ENCODE measurements at regions not wholly inside any gene's neighbourhood (a gene's known extent, or its start where the extent isn't known, plus 50 kb on each side); places are given as distances from the start of the nearest gene placed in this dataset.
"Not testable (repeated sequence)": the region's sequence is repeated elsewhere in the genome, so short reads cannot be mapped to it uniquely, and the experiment has no call there.

DNA sequence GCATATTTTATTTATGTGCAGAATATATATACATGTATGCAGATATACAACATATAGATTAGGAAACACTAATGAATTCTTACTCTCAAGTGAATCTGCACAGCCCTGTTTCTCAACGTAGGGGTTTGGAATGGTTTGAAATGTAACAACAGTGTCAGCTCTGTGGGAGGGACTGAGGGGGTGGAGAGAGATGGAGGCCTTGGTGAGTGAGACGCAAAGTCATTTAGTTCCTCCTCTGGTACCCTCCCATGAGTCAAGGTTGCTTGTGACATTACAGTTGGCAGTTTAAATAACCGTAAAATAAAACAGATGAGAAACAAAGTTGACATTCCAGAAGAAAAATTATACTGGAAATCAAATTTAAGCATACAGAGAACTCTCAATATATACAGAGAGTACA, 313.0 kb upstream of the PRKD1 start:
- Histone ChIP-seq H3K9ac (ENCODE audit: low read depth, low read length) (no peak overlapping the region), H3K27ac (ENCODE audit: low read depth, low read length) (no peak overlapping the region), H3K9me3 (ENCODE audit: insufficient read depth, low read depth, low read length) (no peaks in the 10 kb centered on the region), H3K4me3 (ENCODE audit: low read length) (no peak overlapping the region), H3K27me3 (ENCODE audit: insufficient read depth, low read length) (no peaks in the 10 kb centered on the region), H3K4me1 (ENCODE audit: insufficient read depth, low read length) (peaks cover 7% of the 10 kb centered on the region), H3K36me3 (ENCODE audit: insufficient read depth, low read length) (no peaks in the 10 kb centered on the region)
- WGBS, result 47% methylated on average over 2 of the region's 3 CpGs

GRCh38 chr14:30242744-30243143, 315.1 kb upstream of the PRKD1 start:
- Histone ChIP-seq H3K27ac (ENCODE audit: low read depth, low read length) (no peak overlapping the region), H3K9me3 (ENCODE audit: insufficient read depth, low read depth, low read length) (no peaks in the 10 kb centered on the region), H3K4me3 (ENCODE audit: low read length) (no peak overlapping the region), H3K27me3 (ENCODE audit: insufficient read depth, low read length) (no peaks in the 10 kb centered on the region), H3K36me3 (ENCODE audit: insufficient read depth, low read length) (no peaks in the 10 kb centered on the region), H3K9ac (ENCODE audit: low read depth, low read length) (no peak overlapping the region), H3K4me1 (ENCODE audit: insufficient read depth, low read length) (peaks cover 7% of the 10 kb centered on the region)
- 75% methylated on average over 2 of the region's 2 CpGs for WGBS

GRCh38 chr14:30243207-30243606, 315.6 kb upstream of the PRKD1 start:
- WGBS, result 100% methylated on average over 1 of the region's 1 CpG

GRCh38 chr14:30243805-30244204, 315.2 kb upstream of the G2E3 start:
- Histone ChIP-seq H3K9ac (ENCODE audit: low read depth, low read length) (no peak overlapping the region), H3K4me3 (ENCODE audit: low read length) (no peak overlapping the region), H3K4me1 (ENCODE audit: insufficient read depth, low read length) (peaks cover 7% of the 10 kb centered on the region), H3K36me3 (ENCODE audit: insufficient read depth, low read length) (no peaks in the 10 kb centered on the region), H3K27me3 (ENCODE audit: insufficient read depth, low read length) (no peaks in the 10 kb centered on the region), H3K9me3 (ENCODE audit: insufficient read depth, low read depth, low read length) (no peaks in the 10 kb centered on the region), H3K27ac (ENCODE audit: low read depth, low read length) (no peak overlapping the region)
- 2% methylated on average over 1 of the region's 1 CpG for WGBS

More at GRCh38 chr14:30243207-30243606, 315.6 kb upstream of the PRKD1 start:
- H3K4me1 ChIP-seq (ENCODE audit: insufficient read depth, low read length), result peaks cover 7% of the 10 kb centered on the region
- H3K27me3 ChIP-seq (ENCODE audit: insufficient read depth, low read length), result no peaks in the 10 kb centered on the region
- no peaks in the 10 kb centered on the region for H3K9me3 ChIP-seq (ENCODE audit: insufficient read depth, low read depth, low read length)
- no peak overlapping the region for H3K27ac ChIP-seq (ENCODE audit: low read depth, low read length)
- H3K9ac ChIP-seq (ENCODE audit: low read depth, low read length), result no peak overlapping the region
- H3K36me3 ChIP-seq (ENCODE audit: insufficient read depth, low read length), result no peaks in the 10 kb centered on the region
- H3K4me3 ChIP-seq (ENCODE audit: low read length), result no peak overlapping the region

DNA sequence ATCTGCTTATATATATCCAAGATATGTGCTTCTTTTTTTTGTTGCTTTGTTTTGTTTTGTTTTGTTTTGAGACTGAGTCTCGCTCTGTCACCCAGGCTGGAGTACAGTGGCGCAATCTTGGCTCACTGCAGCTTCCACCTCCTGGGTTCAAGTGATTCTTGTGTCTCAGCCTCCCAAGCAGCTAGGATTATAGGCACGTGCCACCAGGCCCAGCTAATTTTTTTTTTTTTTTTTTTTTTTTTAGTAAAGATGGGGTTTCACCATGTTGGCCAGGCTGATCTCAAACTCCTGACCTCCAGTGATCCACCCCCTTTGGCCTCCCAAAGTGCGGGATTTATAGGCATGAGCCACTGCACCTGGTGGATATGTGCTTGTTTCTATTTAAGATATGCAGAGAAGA, 314.6 kb upstream of the G2E3 start:
- H3K27ac ChIP-seq (ENCODE audit: low read depth, low read length); H3K27me3 ChIP-seq (ENCODE audit: insufficient read depth, low read length); H3K4me1 ChIP-seq (ENCODE audit: insufficient read depth, low read length); H3K9me3 ChIP-seq (ENCODE audit: insufficient read depth, low read depth, low read length); H3K9ac ChIP-seq (ENCODE audit: low read depth, low read length); H3K36me3 ChIP-seq (ENCODE audit: insufficient read depth, low read length); H3K4me3 ChIP-seq (ENCODE audit: low read length): not testable (repeated sequence)
- 97% methylated on average over 3 of the region's 4 CpGs for WGBS

- H3K27ac ChIP-seq (ENCODE audit: low read depth, low read length), result no peak overlapping the region
- H3K27me3 ChIP-seq (ENCODE audit: insufficient read depth, low read length), result no peaks in the 10 kb centered on the region
- no peak overlapping the region for H3K9ac ChIP-seq (ENCODE audit: low read depth, low read length)
- H3K36me3 ChIP-seq (ENCODE audit: insufficient read depth, low read length), result no peaks in the 10 kb centered on the region
- peaks cover 9% of the 10 kb centered on the region; the same call in 1 of the 2 replicates for H3K4me1 ChIP-seq (ENCODE audit: insufficient read depth, low read length)
- peaks cover under 1% of the 10 kb centered on the region; the same call in 1 of the 2 replicates for H3K9me3 ChIP-seq (ENCODE audit: insufficient read depth, low read depth, low read length)
- no peak overlapping the region for H3K4me3 ChIP-seq (ENCODE audit: low read length)
Measured at GRCh38 chr14:30251017-30251416, 307.9 kb upstream of the G2E3 start.

DNA sequence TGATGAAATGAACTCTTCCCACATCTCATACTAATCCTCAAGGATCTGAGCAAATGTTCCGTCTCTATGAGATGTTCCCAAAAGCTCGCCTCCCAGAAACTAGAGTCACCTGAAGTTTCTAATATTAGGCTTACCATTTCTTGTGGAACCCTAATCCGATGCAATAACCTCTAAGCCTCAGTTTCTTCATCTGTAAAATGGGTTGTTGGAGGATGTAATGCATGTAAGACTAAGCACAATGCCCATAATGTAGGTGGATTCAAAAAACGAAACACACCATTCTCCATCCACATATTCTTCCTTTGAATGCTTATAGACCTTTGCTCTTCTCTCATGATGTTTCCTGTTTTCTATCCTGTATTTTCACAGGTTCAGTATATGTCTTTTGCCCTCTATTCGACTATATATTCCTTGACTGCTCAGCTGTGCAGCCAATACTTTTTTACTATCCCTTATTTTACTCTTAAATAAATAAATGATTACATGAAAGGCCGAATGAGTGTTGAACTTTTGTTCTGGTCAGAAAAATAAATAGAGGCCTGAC, 307.3 kb upstream of the G2E3 start:
- WGBS, result 94% methylated on average over 5 of the region's 6 CpGs
- H3K9me3 ChIP-seq (ENCODE audit: insufficient read depth, low read depth, low read length), result peaks cover 2% of the 10 kb centered on the region; the same call in 1 of the 2 replicates
- no peak overlapping the region for H3K27ac ChIP-seq (ENCODE audit: low read depth, low read length)
- peaks cover 9% of the 10 kb centered on the region; the same call in 1 of the 2 replicates for H3K4me1 ChIP-seq (ENCODE audit: insufficient read depth, low read length)
- no peaks in the 10 kb centered on the region for H3K27me3 ChIP-seq (ENCODE audit: insufficient read depth, low read length)
- no peaks in the 10 kb centered on the region for H3K36me3 ChIP-seq (ENCODE audit: insufficient read depth, low read length)
- H3K4me3 ChIP-seq (ENCODE audit: low read length), result no peak overlapping the region
- H3K9ac ChIP-seq (ENCODE audit: low read depth, low read length), result no peak overlapping the region

DNA sequence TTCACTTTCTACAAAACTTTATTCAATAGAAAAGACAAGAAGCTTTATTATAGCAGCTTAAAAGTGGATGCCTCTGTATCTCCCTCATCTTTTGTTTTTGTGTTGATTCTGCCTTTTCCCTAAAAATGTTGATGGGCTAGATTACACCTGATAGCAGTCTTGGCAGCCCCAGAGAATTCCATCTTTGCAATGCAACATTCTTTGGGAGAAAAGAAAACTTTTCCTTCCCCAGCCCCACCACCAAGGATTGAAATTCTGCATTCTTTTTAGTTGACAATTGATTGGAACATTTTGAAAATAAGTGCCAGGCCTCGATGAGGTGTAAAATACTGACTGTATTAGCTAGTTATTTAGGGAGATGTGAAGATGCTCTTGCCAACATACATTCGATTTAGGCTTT, 306.8 kb upstream of the G2E3 start:
- Histone ChIP-seq H3K9me3 (ENCODE audit: insufficient read depth, low read depth, low read length) (peaks cover 2% of the 10 kb centered on the region; the same call in 1 of the 2 replicates), H3K4me1 (ENCODE audit: insufficient read depth, low read length) (peaks cover 9% of the 10 kb centered on the region; the same call in 1 of the 2 replicates), H3K9ac (ENCODE audit: low read depth, low read length) (no peak overlapping the region; the same call in 1 of the 2 replicates), H3K27ac (ENCODE audit: low read depth, low read length) (no peak overlapping the region), H3K36me3 (ENCODE audit: insufficient read depth, low read length) (no peaks in the 10 kb centered on the region), H3K4me3 (ENCODE audit: low read length) (no peak overlapping the region), H3K27me3 (ENCODE audit: insufficient read depth, low read length) (no peaks in the 10 kb centered on the region)
- 88% methylated on average over 2 of the region's 2 CpGs for WGBS

DNA sequence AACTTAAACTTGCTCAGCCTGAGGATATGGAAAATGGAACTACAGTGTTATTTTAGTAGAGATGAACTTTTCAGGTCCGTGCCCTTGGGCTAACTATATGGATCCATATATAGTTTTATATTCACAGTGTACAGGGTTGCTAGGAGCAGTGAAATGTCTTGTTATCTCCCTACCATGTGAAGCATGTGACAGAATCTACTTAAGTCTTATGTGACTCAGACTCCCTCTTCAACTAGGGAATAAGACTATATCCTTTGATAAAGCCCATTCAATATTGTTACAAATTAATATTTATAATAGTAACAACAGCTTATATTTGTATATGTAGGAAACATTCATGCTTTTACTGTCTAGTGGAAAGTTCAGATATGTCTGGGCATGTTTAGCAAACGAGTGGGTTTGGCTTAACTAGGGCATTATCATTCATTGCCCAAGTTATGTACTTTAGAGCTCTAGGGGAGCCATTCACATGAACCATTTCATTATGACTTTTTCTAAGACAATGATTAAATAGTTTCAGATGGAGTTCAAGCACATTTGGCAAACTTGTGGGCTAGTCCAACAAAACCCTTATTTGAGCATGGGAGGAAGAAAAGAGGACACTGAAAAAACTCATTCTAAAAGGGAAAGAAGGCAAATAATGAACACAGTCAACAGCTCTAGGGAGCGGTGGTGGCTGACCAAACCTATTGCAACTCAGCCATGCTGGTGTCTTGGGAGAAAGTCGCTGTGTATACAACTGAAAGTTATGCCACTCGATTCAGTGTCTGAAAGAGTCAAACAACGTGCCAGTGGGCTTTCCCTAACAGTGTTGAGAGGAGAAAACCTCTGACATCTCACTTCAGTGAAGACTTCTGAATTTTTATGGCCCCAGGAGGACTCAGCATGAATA, 305.9 kb upstream of the G2E3 start:
- 81% methylated on average over 5 of the region's 6 CpGs for WGBS
- Histone ChIP-seq H3K27ac (ENCODE audit: low read depth, low read length) (no peak overlapping the region), H3K4me3 (ENCODE audit: low read length) (no peak overlapping the region), H3K9me3 (ENCODE audit: insufficient read depth, low read depth, low read length) (peaks cover 2% of the 10 kb centered on the region; the same call in 1 of the 2 replicates), H3K36me3 (ENCODE audit: insufficient read depth, low read length) (no peaks in the 10 kb centered on the region), H3K27me3 (ENCODE audit: insufficient read depth, low read length) (no peaks in the 10 kb centered on the region), H3K4me1 (ENCODE audit: insufficient read depth, low read length) (peaks cover 9% of the 10 kb centered on the region; the same call in 1 of the 2 replicates), H3K9ac (ENCODE audit: low read depth, low read length) (no peak overlapping the region)

DNA sequence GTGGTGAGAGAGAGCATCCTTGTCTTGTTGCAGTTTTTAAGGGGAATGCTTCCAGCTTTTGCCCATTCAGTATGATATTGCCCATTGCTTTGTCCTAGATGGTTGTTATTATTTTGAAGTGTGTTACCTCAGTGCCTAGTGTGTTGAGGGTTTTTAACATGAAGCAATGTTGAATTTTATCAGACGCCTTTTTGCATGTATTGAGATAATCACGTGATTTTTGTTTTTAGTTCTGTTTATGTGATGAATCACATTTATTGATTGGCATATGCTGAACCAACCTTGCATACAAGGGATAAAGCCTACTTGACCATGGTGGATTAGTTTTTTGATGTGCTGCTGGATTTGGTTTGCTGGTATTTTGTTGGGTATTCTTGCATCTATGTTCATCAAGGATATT, 302.3 kb upstream of the G2E3 start:
- 97% methylated on average over 2 of the region's 2 CpGs for WGBS
- Histone ChIP-seq H3K27ac (ENCODE audit: low read depth, low read length) (no peak overlapping the region), H3K4me3 (ENCODE audit: low read length) (no peak overlapping the region), H3K9ac (ENCODE audit: low read depth, low read length) (no peak overlapping the region), H3K4me1 (ENCODE audit: insufficient read depth, low read length) (peaks cover 18% of the 10 kb centered on the region), H3K9me3 (ENCODE audit: insufficient read depth, low read depth, low read length) (peaks cover 2% of the 10 kb centered on the region; the same call in 1 of the 2 replicates), H3K27me3 (ENCODE audit: insufficient read depth, low read length) (no peaks in the 10 kb centered on the region), H3K36me3 (ENCODE audit: insufficient read depth, low read length) (no peaks in the 10 kb centered on the region)

GRCh38 chr14:30257946-30258661, 300.9 kb upstream of the G2E3 start:
- Histone ChIP-seq H3K27ac (ENCODE audit: low read depth, low read length) (no peak overlapping the region), H3K9me3 (ENCODE audit: insufficient read depth, low read depth, low read length) (peaks cover 2% of the 10 kb centered on the region; the same call in 1 of the 2 replicates), H3K4me1 (ENCODE audit: insufficient read depth, low read length) (peaks cover 17% of the 10 kb centered on the region), H3K36me3 (ENCODE audit: insufficient read depth, low read length) (no peaks in the 10 kb centered on the region), H3K9ac (ENCODE audit: low read depth, low read length) (no peak overlapping the region), H3K27me3 (ENCODE audit: insufficient read depth, low read length) (no peaks in the 10 kb centered on the region), H3K4me3 (ENCODE audit: low read length) (no peak overlapping the region)
- WGBS, result 88% methylated on average over 1 of the region's 1 CpG
